ENCODE measurements at regions not wholly inside any gene's neighbourhood (a gene's known extent, or its start where the extent isn't known, plus 50 kb on each side); places are given as distances from the start of the nearest gene placed in this dataset.

GRCh38 chr9:78123808-78124207, 92.2 kb upstream of the GNAQ start:
- TF ChIP-seq CTCF (conservative IDR thresholded peaks at IDR 0.05; ENCODE audit: low read length) (no peak), EZH2phosphoT487 (IDR thresholded peaks at IDR 0.05; ENCODE audit: borderline replicate concordance, low read depth, low read length) (no peak)

All from OCI-LY7 (cell line).